GM23338 (cell line): ENCODE measurements at regions not wholly inside any gene's neighbourhood (a gene's known extent, or its start where the extent isn't known, plus 50 kb on each side); places are given as distances from the start of the nearest gene placed in this dataset.

Experiments used
- ATAC-seq: fragments of 200-7000 bp; cut with Tn5 transposase; 3 replicates; pipeline ENCODE4 v1.9.1; 2020
- DNase-seq: peaks from one replicate; pipeline ENCODE4 v3.0.0-alpha.2; 2015; ENCODE audit warnings: low spot score
- H2AFZ ChIP-seq: fragments of 200-600 bp; sonication (generic); 2 replicates; pipeline ENCODE4 v1.8.0; 2016; ENCODE audit warnings: antibody characterized with exemption, mild to moderate bottlenecking, moderate library complexity
- H3F3A ChIP-seq: fragments of 200-600 bp; sonication (generic); replicated peaks from 2 replicates; pipeline ENCODE4 v1.8.0; 2017; ENCODE audit warnings: antibody characterized with exemption, mixed run types, low read depth
- H3K27ac ChIP-seq: fragments of 200-600 bp; sonication (generic); 2 replicates; pipeline ENCODE4 v1.6.1; 2016; ENCODE audit warnings: low read depth
- H3K27me3 ChIP-seq: fragments of 200-600 bp; sonication (generic); 2 replicates; pipeline ENCODE4 v1.8.0; 2016; ENCODE audit warnings: mild to moderate bottlenecking, mixed run types, moderate library complexity; ENCODE audit not compliant: insufficient read depth
- H3K36me3 ChIP-seq: fragments of 200-600 bp; sonication (generic); 2 replicates; pipeline ENCODE4 v1.8.0; 2016; ENCODE audit warnings: mild to moderate bottlenecking; ENCODE audit not compliant: insufficient read depth
- H3K4me1 ChIP-seq: fragments of 200-600 bp; sonication (generic); 2 replicates; pipeline ENCODE4 v1.8.0; 2016; ENCODE audit warnings: mild to moderate bottlenecking, moderate library complexity; ENCODE audit not compliant: insufficient read depth
- H3K4me2 ChIP-seq: fragments of 200-600 bp; sonication (generic); 2 replicates; pipeline ENCODE4 v1.7.1; 2017; ENCODE audit warnings: mixed run types
- H3K4me3 ChIP-seq: fragments of 200-600 bp; sonication (generic); 2 replicates; pipeline ENCODE4 v1.6.1; 2016; ENCODE audit warnings: mixed run types
- H3K79me2 ChIP-seq: fragments of 200-600 bp; sonication (generic); replicated peaks from 2 replicates; pipeline ENCODE4 v1.8.0; 2017; ENCODE audit warnings: mild to moderate bottlenecking; ENCODE audit not compliant: insufficient read depth
- H3K9me2 ChIP-seq: fragments of 200-600 bp; sonication (generic); 2 replicates; pipeline ENCODE4 v1.8.0; 2017; ENCODE audit not compliant: insufficient read depth
- H4K20me1 ChIP-seq: fragments of 200-600 bp; sonication (generic); replicated peaks from 2 replicates; pipeline ENCODE4 v1.8.0; 2017; ENCODE audit warnings: mild to moderate bottlenecking; ENCODE audit not compliant: insufficient read depth
- H3K27ac Mint-ChIP-seq: 2 replicates; pipeline ENCODE4 v1.8.0; 2020; ENCODE audit warnings: inconsistent platforms, mild to moderate bottlenecking, moderate library complexity, mixed read lengths
- H3K27me3 Mint-ChIP-seq: 3 replicates; pipeline ENCODE4 v1.8.0; 2022; ENCODE audit warnings: low read depth, mild to moderate bottlenecking, moderate library complexity, mixed read lengths, inconsistent platforms; ENCODE audit not compliant: insufficient read depth, poor library complexity
- H3K36me3 Mint-ChIP-seq: 3 replicates; pipeline ENCODE4 v1.8.0; 2021; ENCODE audit warnings: low read depth, mild to moderate bottlenecking, inconsistent platforms, moderate library complexity, mixed read lengths
- H3K4me1 Mint-ChIP-seq: 3 replicates; pipeline ENCODE4 v1.8.0; 2020; ENCODE audit warnings: mild to moderate bottlenecking, inconsistent platforms, mixed read lengths
- H3K4me3 Mint-ChIP-seq: 3 replicates; pipeline ENCODE4 v1.8.0; 2021; ENCODE audit warnings: moderate library complexity, mild to moderate bottlenecking, inconsistent platforms, mixed read lengths
- H3K9me3 Mint-ChIP-seq: 3 replicates; pipeline ENCODE4 v1.8.0; 2020; ENCODE audit warnings: moderate library complexity, mild to moderate bottlenecking, inconsistent platforms, mixed read lengths
- CTCF ChIP-seq, 2 experiments: fragments of 200-600 bp in 1 of 2; sonication (generic) in 1 of 2; conservative IDR thresholded peaks; 2 replicates each; pipeline versions ENCODE4 v1.5.1 to v1.6.1; 2016 to 2017; ENCODE audit warnings: antibody characterized with exemption in 2 of 2, low read depth in 2 of 2, mild to moderate bottlenecking in 2 of 2, moderate library complexity in 1 of 2
- NANOG ChIP-seq: IDR thresholded peaks from 2 replicates; pipeline ENCODE4 v1.6.1; 2016; ENCODE audit warnings: antibody characterized with exemption, borderline replicate concordance
- POLR2AphosphoS5 ChIP-seq: IDR thresholded peaks from 2 replicates; pipeline ENCODE4 v1.6.1; 2016; ENCODE audit warnings: antibody characterized with exemption, low read depth
- ZNF462 ChIP-seq: fragments of 250-450 bp; sonication (Bioruptor Pico); IDR thresholded peaks from 2 replicates; pipeline ENCODE4 v1.5.0; 2020; ENCODE audit warnings: mild to moderate bottlenecking, moderate library complexity

- Histone ChIP-seq H3K27ac (no peak overlapping the region), H2AFZ (no peak overlapping the region), H3K4me1 (no peaks in the 10 kb centered on the region), H3K36me3 (no peaks in the 10 kb centered on the region), H3K79me2 (no peaks in the 10 kb centered on the region), H4K20me1 (no peaks in the 10 kb centered on the region), H3F3A (no peaks in the 10 kb centered on the region), H3K4me3 (no peak overlapping the region), H3K4me2 (no peak overlapping the region), H3K9me2 (no peaks in the 10 kb centered on the region), H3K27me3 (no peaks in the 10 kb centered on the region)
- ATAC-seq = no peak
- peaks cover 1% of the 10 kb centered on the region for H3K27me3 Mint-ChIP-seq
- TF ChIP-seq NANOG = no peak
- TF ChIP-seq POLR2AphosphoS5 = no peak
- no peak for DNase-seq
- no peaks in the 10 kb centered on the region for H3K36me3 Mint-ChIP-seq
- H3K27ac Mint-ChIP-seq = no peak overlapping the region
- no peak overlapping the region for H3K4me3 Mint-ChIP-seq
- H3K9me3 Mint-ChIP-seq = peaks cover 77% of the 10 kb centered on the region
- no peaks in the 10 kb centered on the region for H3K4me1 Mint-ChIP-seq
Measured at GRCh38 chr3:4097801-4098200, 205.4 kb upstream of the SETMAR start.

- Histone ChIP-seq H3K9me2 (no peaks in the 10 kb centered on the region), H3K27me3 (no peaks in the 10 kb centered on the region), H3K4me3 (no peak overlapping the region), H3K4me2 (no peak overlapping the region), H3K79me2 (no peaks in the 10 kb centered on the region), H3F3A (no peaks in the 10 kb centered on the region), H3K4me1 (no peaks in the 10 kb centered on the region), H3K36me3 (no peaks in the 10 kb centered on the region), H2AFZ (no peak overlapping the region), H4K20me1 (no peaks in the 10 kb centered on the region), H3K27ac (no peak overlapping the region)
- peaks cover 76% of the 10 kb centered on the region for H3K9me3 Mint-ChIP-seq
- ATAC-seq (no peak), DNase-seq (no peak)
- TF ChIP-seq CTCF (conservative IDR thresholded peaks at IDR 0.05; ENCODE audit: low read depth in 2 of 2) = no peak
- no peak overlapping the region for H3K4me3 Mint-ChIP-seq
- peaks cover 1% of the 10 kb centered on the region for H3K27me3 Mint-ChIP-seq
- H3K4me1 Mint-ChIP-seq = no peaks in the 10 kb centered on the region
- H3K27ac Mint-ChIP-seq = no peak overlapping the region
- H3K36me3 Mint-ChIP-seq = no peaks in the 10 kb centered on the region
Measured at GRCh38 chr3:4099607-4100006, 203.6 kb upstream of the SETMAR start.

- Histone ChIP-seq H3K27ac (no peak overlapping the region), H2AFZ (no peak overlapping the region), H3K79me2 (no peaks in the 10 kb centered on the region), H3K9me2 (no peaks in the 10 kb centered on the region), H3K4me2 (no peak overlapping the region), H3F3A (no peaks in the 10 kb centered on the region), H3K4me1 (no peaks in the 10 kb centered on the region), H3K4me3 (no peak overlapping the region), H3K36me3 (no peaks in the 10 kb centered on the region), H4K20me1 (no peaks in the 10 kb centered on the region), H3K27me3 (no peaks in the 10 kb centered on the region)
- DNase-seq (peak; percentile 59), ATAC-seq (peak; percentile 45; the same call in 1 of the 3 replicates)
- Mint-ChIP-seq H3K4me1 (no peaks in the 10 kb centered on the region), H3K36me3 (no peaks in the 10 kb centered on the region), H3K9me3 (peaks cover 84% of the 10 kb centered on the region), H3K27ac (no peak overlapping the region), H3K27me3 (no peaks in the 10 kb centered on the region), H3K4me3 (no peak overlapping the region)
- no peak for TF ChIP-seq ZNF462 (CRISPR knock-in tag)
- peak; percentile 50 to 53 for TF ChIP-seq CTCF (conservative IDR thresholded peaks at IDR 0.05; ENCODE audit: low read depth in 2 of 2)
Measured at GRCh38 chr3:4107430-4107829, 195.7 kb upstream of the SETMAR start.
